HFFc6 (cell line): ENCODE measurements at regions not wholly inside any gene's neighbourhood (a gene's known extent, or its start where the extent isn't known, plus 50 kb on each side); places are given as distances from the start of the nearest gene placed in this dataset.

ENCODE experiments used
- DNase-seq: peaks from one replicate; pipeline ENCODE4 v3.0.0-alpha.2; 2018
- H3K27ac Mint-ChIP-seq: 2 replicates; pipeline ENCODE4 v1.8.0; 2020; ENCODE audit warnings: mild to moderate bottlenecking, mixed read lengths
- H3K27me3 Mint-ChIP-seq: 2 replicates; pipeline ENCODE4 v1.8.0; 2021; ENCODE audit warnings: mild to moderate bottlenecking, moderate library complexity, mixed read lengths; ENCODE audit not compliant: insufficient read depth
- H3K36me3 Mint-ChIP-seq: 2 replicates; pipeline ENCODE4 v1.8.0; 2021; ENCODE audit warnings: low read depth, mixed read lengths
- H3K4me1 Mint-ChIP-seq: 2 replicates; pipeline ENCODE4 v1.8.0; 2020; ENCODE audit warnings: low read depth, mixed read lengths
- H3K4me3 Mint-ChIP-seq: 2 replicates; pipeline ENCODE4 v1.8.0; 2020; ENCODE audit warnings: mild to moderate bottlenecking, moderate library complexity, mixed read lengths
- H3K9me3 Mint-ChIP-seq: 2 replicates; pipeline ENCODE4 v1.8.0; 2020; ENCODE audit warnings: mild to moderate bottlenecking, mixed read lengths
- TF ChIP-seq, protein P1 (sequence below): fragments of 200-600 bp; sonication (generic); IDR thresholded peaks from 2 replicates; pipeline ENCODE4 v1.5.0; 2021; ENCODE audit warnings: antibody characterized with exemption, mild to moderate bottlenecking

DNA sequence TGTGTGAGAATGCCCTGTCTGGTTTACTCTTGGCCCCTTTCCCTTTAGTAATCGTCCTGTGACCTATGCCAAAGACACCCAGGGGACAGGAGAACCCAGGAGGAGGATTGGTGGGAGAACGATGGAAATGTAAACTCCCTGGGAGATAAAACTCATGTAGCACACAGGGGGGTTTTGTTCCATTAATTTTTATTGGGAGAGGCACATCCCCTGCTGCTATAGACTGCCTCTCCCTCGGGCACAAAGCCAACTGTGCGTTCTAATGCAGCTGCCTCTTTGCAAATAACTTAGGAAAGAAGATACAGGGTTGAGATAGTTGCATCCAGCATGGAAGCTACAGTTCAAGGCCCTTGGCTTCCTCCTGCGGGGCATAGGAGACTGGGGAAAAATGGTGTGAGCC lies 489.6 kb downstream of the SLC4A3 start:
- no peak overlapping the region for H3K4me3 Mint-ChIP-seq

DNA sequence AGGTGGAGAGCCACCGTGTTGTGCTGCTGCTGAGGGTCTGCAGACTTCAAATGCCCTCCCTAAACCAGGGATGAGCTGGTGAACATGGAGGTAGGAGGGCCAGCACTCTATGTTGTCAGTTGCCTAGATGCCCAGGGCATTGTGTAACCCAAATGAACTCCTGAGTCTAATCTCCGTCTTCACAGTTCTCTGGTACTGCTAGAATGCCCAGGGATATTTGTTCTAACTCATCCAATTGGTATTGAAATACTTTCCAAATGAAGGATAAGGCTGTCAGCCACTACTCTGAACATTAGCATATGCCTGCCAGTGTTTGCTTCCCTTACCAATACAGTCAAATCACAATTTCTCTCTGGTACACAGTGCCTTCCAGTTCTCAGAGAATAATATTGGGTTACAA lies 492.6 kb downstream of the SLC4A3 start:
- no peak for DNase-seq
- Mint-ChIP-seq H3K27ac (no peak overlapping the region), H3K9me3 (peaks cover 12% of the 10 kb centered on the region), H3K4me3 (no peak overlapping the region), H3K36me3 (peaks cover 11% of the 10 kb centered on the region; the same call in 1 of the 2 replicates), H3K4me1 (peaks cover 15% of the 10 kb centered on the region), H3K27me3 (peaks cover 1% of the 10 kb centered on the region; the same call in 1 of the 2 replicates)
- TF ChIP-seq, protein P1, sequence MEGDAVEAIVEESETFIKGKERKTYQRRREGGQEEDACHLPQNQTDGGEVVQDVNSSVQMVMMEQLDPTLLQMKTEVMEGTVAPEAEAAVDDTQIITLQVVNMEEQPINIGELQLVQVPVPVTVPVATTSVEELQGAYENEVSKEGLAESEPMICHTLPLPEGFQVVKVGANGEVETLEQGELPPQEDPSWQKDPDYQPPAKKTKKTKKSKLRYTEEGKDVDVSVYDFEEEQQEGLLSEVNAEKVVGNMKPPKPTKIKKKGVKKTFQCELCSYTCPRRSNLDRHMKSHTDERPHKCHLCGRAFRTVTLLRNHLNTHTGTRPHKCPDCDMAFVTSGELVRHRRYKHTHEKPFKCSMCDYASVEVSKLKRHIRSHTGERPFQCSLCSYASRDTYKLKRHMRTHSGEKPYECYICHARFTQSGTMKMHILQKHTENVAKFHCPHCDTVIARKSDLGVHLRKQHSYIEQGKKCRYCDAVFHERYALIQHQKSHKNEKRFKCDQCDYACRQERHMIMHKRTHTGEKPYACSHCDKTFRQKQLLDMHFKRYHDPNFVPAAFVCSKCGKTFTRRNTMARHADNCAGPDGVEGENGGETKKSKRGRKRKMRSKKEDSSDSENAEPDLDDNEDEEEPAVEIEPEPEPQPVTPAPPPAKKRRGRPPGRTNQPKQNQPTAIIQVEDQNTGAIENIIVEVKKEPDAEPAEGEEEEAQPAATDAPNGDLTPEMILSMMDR: no peak

More for the DNA sequence above, 489.6 kb downstream of the SLC4A3 start:
- peaks cover 28% of the 10 kb centered on the region for H3K9me3 Mint-ChIP-seq
- H3K36me3 Mint-ChIP-seq: peaks cover 20% of the 10 kb centered on the region
- TF ChIP-seq, protein P1: no peak
- peaks cover 1% of the 10 kb centered on the region; the same call in 1 of the 2 replicates for H3K27me3 Mint-ChIP-seq
- DNase-seq: no peak
- H3K27ac Mint-ChIP-seq: no peak overlapping the region
- H3K4me1 Mint-ChIP-seq: peaks cover 15% of the 10 kb centered on the region

DNA sequence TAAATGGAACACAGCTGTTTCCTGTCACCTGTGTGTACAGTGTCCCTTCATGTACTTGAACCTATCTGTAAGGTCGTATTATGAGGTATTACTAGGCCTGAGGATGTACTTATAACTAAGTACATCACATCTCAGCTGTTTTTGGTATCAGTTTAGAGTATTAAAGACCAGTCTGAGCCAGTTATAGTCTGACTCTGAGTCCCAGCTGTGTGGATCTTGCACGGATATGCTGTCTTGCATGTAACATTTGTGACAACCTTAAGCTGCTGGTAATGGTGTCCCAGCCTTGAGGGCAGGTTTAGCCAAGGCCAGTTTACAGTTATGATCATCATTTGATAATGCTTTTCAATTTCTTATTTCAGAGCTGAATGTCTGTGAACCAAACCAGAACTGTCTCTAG lies 496.3 kb downstream of the SLC4A3 start:
- no peak for DNase-seq
- H3K27me3 Mint-ChIP-seq: no peaks in the 10 kb centered on the region
- H3K36me3 Mint-ChIP-seq: no peaks in the 10 kb centered on the region
- TF ChIP-seq, protein P1: no peak
- H3K27ac Mint-ChIP-seq: no peak overlapping the region
- H3K4me1 Mint-ChIP-seq: peaks cover 8% of the 10 kb centered on the region
- no peak overlapping the region for H3K4me3 Mint-ChIP-seq
- H3K9me3 Mint-ChIP-seq: no peaks in the 10 kb centered on the region

DNA sequence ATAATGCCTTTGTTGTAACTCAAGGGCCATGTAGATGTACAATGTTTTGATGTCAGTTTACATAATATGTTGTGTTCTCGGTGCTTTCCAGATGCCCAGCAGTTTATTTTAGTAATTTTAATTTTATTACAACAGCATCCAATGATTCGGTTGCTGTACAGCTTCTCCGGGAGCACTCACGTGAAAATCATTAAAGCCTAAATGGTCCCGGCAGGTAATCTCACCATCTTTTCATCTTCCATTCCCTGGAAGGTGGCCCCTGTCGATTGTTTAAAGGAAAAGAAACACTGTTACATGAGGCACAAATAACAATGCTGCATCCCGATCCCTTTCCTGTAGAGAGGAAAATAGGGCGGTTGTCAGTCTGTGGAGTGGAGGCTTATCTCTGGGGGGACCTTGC lies 498.1 kb downstream of the SLC4A3 start:
- no peak overlapping the region for H3K27ac Mint-ChIP-seq
- peaks cover 5% of the 10 kb centered on the region; the same call in 1 of the 2 replicates for H3K4me1 Mint-ChIP-seq
- H3K36me3 Mint-ChIP-seq: peaks cover 2% of the 10 kb centered on the region; the same call in 1 of the 2 replicates
- DNase-seq: no peak
- no peak overlapping the region for H3K4me3 Mint-ChIP-seq
- peaks cover 1% of the 10 kb centered on the region; the same call in 1 of the 2 replicates for H3K9me3 Mint-ChIP-seq
- TF ChIP-seq, protein P1: no peak
- no peaks in the 10 kb centered on the region for H3K27me3 Mint-ChIP-seq

DNA sequence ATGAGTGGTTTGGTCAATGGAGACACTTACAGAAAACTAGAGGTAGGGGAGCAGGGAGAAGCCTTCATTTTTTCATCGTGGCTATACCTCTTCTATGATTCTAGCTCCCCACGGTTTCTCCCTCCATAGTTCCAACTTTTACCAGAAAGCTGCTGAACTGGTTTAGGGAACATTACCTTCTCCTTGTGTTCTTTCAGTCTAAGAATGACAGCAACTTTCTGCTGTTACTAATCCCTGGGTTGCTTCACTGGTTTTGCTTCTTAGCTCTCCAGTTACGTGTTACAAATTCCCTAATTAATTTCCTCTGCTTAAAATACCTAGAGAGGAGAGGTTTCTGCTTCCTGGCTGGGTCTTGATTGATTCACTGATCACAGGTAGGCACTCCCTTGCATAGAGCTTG lies 499.9 kb downstream of the SLC4A3 start:
- Mint-ChIP-seq H3K4me1 (no peaks in the 10 kb centered on the region), H3K36me3 (peaks cover 20% of the 10 kb centered on the region), H3K4me3 (no peak overlapping the region), H3K9me3 (peaks cover 19% of the 10 kb centered on the region), H3K27me3 (no peaks in the 10 kb centered on the region; the same call in 1 of the 2 replicates), H3K27ac (no peak overlapping the region)
- DNase-seq: no peak
- TF ChIP-seq, protein P1: no peak

DNA sequence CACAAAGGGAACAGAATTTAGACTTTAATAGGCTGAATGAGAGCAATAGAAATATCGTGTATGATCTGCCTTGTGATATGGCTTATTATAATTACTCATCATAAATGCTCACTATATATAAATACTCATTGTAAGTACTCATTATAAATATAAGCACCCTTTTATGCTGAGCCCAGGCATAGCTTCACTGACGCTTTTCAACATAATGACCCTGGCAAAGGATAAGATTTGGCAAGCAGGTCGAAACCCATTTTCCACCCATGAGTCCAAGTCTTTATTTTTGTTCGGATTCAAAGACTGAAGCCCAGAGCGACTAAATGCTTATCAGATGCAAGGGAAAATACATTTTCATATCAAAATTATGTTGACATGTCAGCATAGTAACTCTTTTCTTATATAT lies 500.4 kb downstream of the SLC4A3 start:
- Mint-ChIP-seq H3K36me3 (peaks cover 21% of the 10 kb centered on the region), H3K27ac (no peak overlapping the region), H3K4me1 (no peaks in the 10 kb centered on the region), H3K9me3 (peaks cover 19% of the 10 kb centered on the region), H3K4me3 (no peak overlapping the region), H3K27me3 (peaks cover 2% of the 10 kb centered on the region; the same call in 1 of the 2 replicates)
- no peak for DNase-seq
- TF ChIP-seq, protein P1: no peak
